ENCODE measurements at regions not wholly inside any gene's neighbourhood (a gene's known extent, or its start where the extent isn't known, plus 50 kb on each side); places are given as distances from the start of the nearest gene placed in this dataset.

DNA sequence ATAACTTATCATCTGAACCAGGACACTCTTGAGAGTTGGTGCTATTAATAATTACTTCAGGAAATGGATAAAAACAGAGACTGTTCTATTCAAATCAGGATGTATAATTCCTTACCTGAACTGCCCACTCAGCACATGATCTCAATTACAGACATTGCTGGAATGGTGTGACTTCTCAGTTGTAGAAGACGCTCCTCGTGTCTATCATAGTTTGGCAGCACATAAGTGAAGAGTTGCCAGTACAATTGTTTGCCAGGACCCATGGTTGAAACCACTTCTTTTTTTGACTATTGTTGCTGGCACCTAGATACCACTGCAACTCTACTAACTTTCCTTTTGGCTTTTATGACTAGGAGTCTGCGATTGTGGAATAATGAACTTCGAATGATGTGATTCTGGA is 105.4 kb downstream of the ZNF365 start:
- TF ChIP-seq EZH2 (IDR thresholded peaks at IDR 0.05): no peak
- TF ChIP-seq FOXP2 (optimal IDR thresholded peaks at IDR 0.05; ENCODE audit: control extremely low read depth, extremely low read length, insufficient read depth): no peak
- no peak for TF ChIP-seq POLR2AphosphoS5 (IDR thresholded peaks at IDR 0.05; ENCODE audit: borderline replicate concordance, low read depth, low read length)
